Fibroblast of peridontal ligament (primary cell): ENCODE measurements at regions not wholly inside any gene's neighbourhood (a gene's known extent, or its start where the extent isn't known, plus 50 kb on each side); places are given as distances from the start of the nearest gene placed in this dataset.
"Not testable (repeated sequence)": the region's sequence is repeated elsewhere in the genome, so short reads cannot be mapped to it uniquely, and the experiment has no call there.

Source experiments
- DNase-seq: peaks from one replicate; pipeline ENCODE4 v3.0.0-alpha.2; 2010; ENCODE audit errors: extremely low read depth

DNA sequence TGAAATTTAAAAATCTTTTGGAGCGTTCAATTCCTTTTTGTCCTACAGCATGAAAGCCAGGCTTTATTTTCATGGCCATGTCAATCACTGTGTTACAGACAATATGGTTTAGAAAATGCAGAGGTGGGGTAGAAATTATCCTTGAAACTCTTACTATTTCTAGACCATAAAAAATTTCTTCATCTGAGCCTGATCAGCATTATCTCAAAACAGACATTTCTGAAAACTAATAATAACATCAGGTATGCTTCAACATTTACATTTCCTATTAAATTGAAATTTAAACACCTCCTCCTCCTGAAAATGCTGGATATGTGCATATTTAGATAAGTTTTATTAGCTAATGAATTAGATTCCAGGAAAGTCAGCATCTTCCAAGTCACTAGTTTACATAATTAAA, 570.6 kb downstream of the RIT2 start:
- no peak for DNase-seq

DNA sequence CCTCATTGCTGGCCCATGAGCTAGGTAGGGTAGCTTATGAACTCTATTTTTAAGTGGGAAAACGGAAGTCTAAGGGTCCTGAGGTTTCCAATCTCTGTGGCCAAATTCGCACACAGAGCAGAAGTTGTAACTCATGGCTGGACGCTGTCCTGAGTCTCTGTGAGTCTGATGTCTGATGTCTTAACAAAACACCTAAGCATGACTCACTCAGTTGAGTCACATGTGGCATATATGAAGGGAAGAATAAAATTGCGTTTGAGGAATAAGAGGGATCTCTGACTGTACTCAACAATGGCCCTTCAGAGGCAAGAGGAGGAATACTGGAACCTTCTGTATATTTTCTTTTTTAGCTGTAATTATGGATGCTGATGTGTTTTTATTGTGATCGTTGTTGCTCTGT, 569.7 kb downstream of the RIT2 start:
- DNase-seq, result no peak

DNA sequence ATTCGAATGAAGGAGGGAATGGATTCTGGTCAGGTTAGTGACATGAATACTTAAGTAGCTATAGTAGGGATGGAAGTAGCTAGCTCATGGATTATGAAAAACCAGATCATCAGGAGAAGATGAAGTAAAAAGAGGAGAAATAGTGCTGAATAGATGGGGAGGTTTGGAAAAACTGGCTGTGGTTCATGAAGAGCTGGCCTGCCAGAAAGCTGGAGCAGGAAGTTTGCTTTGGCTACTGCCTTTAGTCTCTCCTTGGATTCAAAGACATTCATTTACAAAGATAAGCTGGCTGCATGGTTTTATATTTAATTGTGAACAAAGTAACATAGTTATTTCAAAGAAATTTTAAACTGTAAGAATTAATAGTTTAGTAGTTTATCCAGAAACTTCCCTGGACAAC, 567.0 kb downstream of the RIT2 start:
- no peak for DNase-seq

DNA sequence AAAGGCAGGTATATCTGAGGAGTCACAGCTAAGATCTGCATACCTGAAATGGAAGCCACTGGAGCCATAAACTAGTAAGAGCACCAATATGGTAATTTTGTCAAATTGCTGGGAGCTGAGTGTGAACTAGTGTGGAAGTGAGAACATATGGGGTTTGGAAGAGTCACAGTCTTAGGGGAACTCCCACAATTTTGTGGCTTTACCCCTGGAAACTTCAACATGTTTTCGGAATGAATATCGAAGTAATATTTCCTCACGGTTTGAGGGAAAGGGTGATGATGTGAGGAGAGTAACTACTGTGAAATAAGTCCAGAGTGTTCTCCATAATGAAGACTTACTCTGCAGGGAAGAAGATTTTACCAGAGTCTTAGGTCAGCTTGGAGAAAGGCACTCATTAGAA, 565.9 kb downstream of the RIT2 start:
- no peak for DNase-seq

DNA sequence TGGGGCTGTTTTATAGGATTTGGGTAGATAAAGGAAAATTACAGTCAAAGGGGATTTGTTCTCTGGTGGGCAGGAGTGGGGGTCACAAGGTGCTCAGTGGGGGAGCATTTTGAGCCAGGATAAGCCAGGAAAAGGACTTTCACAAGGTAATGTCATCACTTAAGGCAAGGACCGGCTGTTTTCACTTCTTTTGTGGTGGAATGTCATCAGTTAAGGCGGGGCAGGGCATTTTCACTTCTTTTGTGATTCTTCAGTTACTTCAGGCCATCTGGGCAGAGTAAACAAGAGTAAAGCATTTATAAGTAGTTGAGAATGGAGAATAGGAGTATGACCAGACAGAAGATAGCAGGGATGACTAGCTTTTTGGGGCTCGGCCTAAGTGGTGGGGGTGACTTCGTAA, 562.9 kb downstream of the RIT2 start:
- DNase-seq, result not testable (repeated sequence)

DNA sequence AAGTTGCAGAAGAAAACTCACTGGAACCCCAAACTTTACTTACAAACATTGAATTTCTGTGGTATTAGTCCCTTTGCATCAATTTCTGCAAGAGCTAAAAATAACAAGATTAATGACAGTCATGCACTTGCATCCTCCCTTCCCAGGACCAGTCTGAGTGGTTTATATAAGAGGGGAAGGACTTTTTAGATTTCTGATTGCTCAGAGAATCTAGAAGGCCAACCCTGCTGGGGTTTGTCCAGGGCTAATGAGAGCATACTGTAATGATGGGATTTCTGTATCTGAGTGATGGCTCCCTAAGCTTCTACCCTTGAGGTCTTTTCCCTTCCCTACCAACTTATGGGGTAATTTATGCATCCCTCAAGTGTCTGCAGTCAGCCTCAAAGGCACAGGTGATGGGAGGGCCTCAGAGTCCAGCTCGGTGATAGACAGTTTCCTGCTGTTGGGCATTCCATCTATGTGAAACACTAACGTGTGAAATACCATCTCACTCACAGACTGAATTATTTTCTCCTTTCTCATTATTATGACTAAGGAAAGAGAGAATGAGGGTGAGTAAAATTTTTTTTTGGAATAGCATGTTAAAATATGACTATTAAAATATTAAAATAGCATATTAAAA, 556.3 kb downstream of the RIT2 start:
- no peak for DNase-seq

DNA sequence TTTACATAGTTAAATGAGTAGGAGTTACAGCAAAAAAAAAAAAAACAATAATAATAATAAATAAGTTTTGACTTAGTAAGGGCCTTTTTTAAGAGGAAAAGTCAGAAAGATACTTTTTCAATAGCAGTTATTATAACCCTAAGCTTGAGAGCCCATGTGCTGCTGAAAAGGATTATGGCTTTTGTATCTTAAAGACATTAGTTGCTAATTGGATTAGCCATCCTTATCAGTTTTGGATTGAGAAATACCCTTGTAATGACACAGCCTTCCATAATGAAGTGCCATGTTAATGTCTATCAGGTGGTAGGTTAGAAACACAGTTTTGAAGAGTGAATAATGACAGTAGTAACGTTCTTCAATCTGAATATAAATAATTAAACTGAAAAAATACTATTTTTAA, 554.0 kb downstream of the RIT2 start:
- DNase-seq, result no peak

DNA sequence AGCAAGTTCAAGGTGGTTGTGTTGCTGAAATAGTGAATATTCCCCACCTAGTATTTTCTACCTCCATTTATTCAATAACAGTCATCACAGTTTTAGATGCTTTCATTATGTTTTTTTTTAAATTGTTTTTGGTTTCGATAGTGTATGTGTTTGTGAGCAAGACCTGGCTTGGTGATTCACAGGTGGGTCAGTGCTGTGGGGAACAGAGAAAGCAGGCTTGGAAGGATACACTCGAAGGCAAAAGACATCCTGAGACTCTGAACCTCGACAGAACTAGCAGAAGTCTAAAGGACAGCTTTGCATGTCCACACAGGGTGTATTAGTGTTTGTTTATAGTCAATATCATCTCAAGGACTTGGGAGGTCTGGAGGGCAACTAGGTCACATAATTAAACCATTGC, 551.5 kb downstream of the RIT2 start:
- no peak for DNase-seq

DNA sequence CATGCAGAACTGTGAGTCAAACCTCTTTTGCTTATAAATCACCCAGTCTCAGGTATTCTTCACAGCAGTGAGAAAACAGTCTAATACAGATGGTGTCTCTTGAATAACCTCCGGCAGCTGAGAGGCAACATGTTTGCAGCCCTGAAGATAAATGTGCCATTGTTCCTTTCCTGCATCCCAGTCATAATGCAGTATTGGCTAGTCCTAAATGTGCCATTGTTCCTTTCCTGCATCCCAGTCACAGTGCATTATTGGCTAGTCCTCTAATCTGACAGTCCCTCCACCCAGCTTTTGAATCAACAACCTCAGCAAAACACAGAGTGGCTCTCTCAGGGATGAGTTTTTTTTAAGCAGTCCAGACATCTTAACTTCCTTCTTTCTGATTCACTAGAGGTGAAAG, 550.7 kb downstream of the RIT2 start:
- no peak for DNase-seq

DNA sequence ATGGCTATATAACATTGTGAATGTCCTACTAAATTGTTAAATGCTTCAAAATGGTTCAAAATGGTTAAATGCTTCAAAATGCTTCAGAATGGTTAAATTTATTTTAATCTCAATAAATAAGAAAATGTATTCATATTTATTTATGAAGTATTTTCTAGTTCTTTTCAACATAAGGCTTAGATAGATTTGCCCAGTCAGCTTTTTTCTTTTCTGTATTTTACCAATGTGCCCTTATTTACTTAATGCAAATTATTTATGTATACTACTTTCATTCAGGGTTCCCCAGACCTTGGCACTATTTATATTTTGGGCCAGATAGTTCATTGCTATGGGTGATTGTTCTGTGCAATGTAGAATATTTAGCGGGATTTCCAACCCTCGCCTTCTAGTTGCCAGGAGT, 546.7 kb downstream of the RIT2 start:
- DNase-seq, result no peak

DNA sequence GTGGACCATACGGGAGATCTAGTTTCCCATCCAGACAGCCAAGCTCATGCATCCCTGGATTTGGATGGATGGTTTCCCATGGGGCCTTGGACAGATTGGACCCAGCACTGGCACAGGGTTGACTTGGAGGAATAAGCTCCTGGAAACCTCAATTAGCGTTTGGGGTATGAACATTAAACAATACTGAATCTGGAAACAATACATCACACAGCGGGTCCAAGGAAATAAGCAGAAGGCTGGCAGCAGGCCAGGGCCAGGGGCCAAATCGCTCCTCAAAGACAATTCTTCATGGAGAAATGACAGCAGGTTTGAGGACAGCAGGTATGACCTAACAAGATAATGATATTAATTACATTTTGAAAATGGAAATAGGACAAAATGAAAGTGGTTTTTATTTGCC, 540.6 kb downstream of the RIT2 start:
- no peak for DNase-seq

DNA sequence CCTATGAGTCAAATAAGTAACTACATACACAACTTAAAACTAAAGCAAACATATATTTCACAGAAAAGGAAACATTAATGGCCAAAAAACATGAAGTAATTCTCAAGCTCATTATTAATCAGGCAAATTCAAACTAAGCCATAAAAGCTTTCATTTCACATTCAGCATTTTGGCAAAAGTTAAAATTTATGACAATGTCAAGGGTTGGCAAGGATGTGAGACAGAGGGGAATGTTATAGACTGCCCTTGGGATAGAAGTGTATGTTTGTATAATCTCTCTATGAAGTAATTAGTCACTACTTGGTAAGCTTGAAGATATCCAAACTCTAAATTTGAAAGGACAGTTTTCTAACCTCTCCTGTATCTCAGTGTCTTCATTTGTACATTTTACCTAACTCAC, 539.4 kb downstream of the RIT2 start:
- DNase-seq, result no peak

DNA sequence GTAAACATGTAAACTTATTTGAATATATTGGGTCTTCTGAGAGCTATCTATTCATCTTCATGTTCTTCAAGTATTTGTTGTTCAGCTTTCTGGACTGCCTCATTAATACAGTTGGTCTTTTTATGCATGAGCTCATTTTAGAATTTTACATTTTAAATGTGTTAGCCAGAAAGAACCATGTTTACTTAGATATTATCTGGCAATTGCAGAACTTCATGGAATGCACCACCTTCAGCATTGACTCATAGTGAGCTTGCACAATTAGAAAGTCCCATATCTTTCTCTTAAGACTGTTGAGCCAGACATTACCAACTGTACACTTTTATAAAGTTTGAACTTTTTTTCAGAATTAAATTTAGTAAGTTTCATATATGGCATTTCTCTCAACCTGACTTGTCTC, 536.7 kb downstream of the RIT2 start:
- DNase-seq, result no peak

DNA sequence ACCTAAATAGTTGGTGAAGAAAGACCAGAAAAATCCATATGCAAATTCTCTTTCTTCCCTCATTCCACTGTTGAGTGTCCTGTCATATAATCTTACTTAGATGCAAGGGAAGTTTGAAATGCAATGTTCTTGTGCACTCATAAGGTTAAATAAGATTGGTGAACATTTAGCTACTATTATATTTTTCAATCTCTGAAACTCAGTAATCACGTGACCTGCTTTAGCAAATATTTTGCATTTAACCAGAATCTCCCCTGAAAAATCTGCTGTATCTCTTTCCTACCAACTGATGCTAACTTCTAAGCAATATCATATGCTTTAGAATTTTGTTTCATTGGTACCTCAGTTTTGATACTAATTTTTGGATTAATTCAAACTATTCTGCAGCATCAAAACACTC, 533.2 kb downstream of the RIT2 start:
- no peak for DNase-seq

DNA sequence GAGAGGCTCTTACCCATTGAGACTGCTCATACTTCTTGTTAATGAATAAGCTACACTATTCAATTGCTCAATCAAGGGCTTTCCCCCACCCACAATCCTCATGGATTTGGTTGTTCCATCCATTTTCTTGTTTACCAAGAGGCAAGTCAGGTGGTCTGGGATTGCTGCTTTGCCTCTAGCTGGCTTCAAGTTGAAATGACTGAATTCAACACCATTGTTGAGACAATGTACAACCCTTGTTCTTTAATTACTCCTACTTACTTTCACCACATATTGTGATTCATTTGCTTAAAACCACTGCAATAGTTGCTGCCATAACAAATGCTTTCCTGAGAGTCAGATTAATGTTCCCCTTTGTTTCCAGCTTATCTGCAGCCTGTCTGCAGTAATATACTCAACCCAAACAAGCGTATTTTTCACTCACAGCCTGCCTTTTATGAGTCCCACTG, 532.2 kb downstream of the RIT2 start:
- DNase-seq, result no peak

DNA sequence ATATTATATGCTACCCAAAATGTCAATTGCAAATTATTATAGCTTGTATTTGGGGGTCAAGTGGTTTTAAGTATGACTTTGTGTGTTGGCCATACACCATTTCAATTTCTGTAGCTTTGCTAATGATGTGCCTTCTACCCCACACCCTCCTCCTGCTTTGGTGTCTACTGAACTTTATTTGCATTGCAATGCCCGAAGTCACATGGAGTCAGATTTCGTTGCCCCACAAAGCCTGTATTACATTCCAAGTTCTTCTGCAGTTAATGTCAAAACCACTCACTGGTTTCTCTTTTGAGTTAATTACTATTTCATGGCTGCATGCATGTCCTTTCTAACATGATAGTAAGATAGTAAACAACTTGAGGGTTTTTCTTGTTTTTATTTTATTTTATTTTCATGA, 528.9 kb downstream of the RIT2 start:
- no peak for DNase-seq

DNA sequence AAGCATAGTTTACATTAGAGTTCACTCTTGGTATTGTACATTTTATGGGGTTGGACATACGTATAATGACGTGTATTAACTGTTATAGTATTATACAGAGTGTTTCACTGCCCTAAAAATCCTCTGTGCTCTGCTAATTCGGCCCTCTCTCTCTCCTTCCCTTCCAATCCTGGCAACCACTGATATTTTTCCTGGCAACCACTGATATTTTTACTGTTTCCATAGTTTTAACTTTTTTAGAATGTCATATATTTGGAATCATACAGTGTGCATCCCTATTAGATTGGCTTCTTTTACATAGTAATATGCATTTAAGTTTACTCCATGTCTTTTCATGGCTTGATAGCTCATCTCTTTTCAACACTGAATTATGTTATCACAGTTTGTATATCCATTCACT, 526.7 kb downstream of the RIT2 start:
- DNase-seq, result no peak

DNA sequence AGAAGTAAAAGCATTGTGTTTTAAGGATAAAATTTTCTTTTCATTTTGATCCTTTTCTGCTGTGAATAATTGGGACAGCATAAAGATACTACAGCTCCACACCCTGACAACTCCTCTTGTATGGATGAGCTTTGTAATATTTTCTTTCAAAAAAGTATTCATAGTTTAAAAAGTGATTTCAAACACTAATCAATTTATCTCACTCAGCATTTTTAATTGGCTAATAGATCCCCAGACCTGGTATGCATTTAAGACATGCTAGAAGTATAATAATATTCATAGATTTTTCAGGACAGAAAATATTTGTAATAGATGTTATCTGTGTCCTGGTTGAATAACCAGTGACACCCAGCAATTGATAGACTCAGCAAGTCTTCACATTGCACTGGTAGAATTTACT, 510.7 kb downstream of the RIT2 start:
- DNase-seq, result no peak

DNA sequence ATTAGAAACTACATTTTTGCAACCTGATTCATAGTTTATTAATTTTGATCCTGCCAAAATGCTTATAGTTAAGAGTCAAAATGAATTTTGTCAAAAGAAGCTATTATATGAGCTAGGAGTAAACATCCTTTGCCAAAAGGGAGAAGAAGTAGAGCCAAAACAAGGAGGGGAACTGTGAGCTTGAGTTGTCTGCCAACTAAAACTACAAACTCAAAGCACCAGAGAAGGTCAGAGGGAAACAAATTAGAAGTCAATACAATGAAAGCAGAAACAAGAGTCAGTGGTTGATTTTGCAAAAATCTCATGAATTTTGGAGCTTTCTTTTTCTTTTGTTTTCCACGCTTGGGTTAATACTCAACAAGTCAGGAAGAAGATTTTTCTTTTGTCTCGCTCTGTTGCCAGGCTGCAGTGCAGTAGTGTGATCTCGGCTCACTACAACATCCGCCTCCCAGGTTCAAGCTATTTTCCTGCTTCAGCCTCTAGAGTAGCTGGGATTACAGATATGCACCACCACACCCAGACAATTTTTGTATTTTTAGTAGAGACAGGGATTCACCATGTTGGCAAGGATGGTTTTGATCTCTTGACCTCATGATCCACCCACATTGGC, 508.5 kb downstream of the RIT2 start:
- DNase-seq, result no peak

DNA sequence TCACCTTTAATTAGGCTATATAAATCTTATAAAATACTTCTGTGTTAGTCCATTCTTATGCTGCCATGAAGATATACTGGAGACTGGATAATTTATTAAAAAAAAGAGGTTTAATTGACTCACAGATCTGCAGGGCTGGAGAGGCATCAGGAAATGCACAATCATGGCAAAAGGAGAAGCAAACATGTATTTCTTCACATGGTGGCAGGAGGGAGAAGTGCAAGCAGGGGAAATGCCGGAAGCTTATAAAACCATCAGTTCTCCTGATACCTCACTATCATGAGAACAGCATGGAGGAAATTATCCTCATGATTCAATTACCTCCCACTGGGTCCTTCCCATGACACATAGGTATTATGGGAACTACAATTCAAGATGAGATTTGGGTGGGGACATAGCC, 504.4 kb downstream of the RIT2 start:
- DNase-seq, result no peak

DNA sequence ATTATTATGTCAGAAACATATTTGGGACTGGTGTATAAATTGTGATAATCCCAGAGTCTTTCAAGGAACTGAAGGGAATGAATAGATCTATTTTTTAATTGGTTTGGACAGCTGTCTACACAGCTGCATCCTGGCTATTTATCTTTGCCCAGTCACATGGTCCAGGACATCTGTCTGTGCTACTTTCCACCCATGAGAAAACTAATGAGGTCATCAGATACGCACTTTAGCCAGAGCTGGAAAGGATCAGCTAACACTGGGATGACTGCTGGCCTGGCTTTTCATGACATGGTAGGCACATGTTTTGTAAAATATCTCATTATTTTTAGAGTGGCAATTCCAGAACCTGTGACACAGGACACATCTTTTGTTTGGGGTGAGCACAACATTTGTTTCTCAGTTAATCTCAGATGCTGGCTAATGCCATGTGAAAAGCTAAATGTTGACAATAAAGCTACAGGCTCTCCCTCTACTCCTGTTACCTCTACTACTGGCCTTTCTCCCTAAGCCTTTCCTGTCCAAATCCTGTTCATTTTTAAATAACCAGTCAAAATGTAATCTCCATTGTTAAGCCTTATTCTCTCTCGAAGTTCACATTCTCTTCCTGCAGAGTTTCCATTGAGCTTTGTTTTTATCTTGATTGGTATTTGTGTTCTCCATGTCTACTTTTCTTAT, 500.7 kb downstream of the RIT2 start:
- DNase-seq, result no peak

DNA sequence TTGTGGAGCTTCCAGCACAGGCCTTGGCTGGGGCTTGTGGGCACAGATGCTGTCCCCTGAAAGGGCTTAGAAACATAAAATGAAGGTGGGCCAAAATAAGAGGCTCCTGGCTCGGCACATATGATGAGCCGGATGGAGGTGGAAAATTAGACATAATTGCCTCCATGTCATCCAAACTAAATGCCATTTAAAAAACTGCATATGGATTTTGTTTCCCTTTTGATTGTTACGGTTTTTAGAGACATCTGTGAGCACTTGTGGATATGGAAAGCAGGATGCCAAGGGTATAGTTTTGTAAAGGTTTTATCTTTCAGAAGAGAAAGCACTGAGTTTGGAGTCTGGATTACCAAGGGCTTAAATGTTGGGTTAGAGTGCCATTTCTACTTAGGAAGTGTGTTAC, 498.3 kb downstream of the RIT2 start:
- DNase-seq, result no peak

DNA sequence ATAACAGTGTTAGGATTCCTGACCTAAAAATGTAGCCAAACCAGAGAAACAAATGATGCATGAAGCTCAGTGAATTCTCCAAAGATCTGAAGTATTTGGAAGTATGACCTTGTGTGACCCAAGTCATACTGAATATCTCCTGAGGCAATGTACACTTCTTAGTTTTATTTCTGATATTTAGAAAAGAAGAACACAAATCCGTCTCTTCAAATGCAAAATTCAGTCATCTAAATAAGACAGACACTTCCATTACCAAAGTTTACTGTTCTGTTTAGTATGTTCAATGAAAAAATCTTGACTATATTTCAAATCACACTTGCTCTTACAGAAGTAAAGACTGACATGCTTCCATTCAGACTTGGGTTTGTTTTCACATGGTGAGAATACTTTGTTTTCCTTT, 495.7 kb downstream of the RIT2 start:
- no peak for DNase-seq

DNA sequence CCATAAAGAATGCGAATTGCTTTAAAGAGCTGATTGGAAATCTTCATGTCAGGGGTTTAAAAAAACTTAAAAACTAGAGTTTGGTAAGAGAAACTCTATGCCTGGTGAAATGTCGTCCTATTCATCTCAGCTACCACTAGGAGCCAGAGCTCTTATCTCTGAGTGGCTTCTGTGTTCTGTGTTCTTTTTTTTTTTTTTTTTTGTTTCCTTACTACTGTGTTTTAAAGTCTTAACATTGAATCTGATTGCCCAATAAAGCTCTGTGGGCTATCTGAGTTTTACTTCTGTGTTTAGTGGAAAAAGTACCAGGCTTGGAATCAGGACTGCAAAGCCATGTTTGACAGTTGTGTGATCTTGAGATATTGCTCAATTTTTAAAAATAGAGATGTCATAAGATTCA, 494.8 kb downstream of the RIT2 start:
- DNase-seq, result no peak
